ENCODE measurements at regions not wholly inside any gene's neighbourhood (a gene's known extent, or its start where the extent isn't known, plus 50 kb on each side); places are given as distances from the start of the nearest gene placed in this dataset.

DNA sequence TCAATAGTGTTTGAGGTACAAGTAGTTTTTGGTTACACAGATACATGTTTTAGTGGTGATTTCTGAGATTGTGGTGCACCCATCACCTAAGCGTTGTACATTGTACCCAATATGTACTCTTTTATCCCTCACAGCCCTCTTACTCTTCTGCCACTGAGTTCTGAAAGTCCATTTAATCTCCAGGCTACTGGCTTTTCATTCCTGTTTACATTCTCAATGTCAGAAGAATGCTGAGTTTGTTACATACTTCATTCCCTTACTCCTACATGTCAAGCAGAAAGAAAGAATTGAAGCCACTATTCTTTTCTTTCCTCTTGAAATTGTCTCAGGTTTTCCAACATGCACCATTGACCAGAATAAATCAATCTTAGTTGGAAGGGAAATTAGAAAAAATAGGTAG lies 1565.9 kb downstream of the PLA2G4A start:
- ChIA-PET CTCF (no interaction called here), POLR2A (no interaction called here)
- no peaks in the 10 kb centered on the region for H3K27me3 Mint-ChIP-seq (ENCODE audit: low read depth)
- H3K36me3 Mint-ChIP-seq (ENCODE audit: low read depth): no peaks in the 10 kb centered on the region
- H3K27ac Mint-ChIP-seq: no peak overlapping the region
- ATAC-seq: no peak
- no peak for DNase-seq
- H3K4me3 Mint-ChIP-seq: no peak overlapping the region
- H3K9me3 Mint-ChIP-seq (ENCODE audit: insufficient read depth): peaks cover 8% of the 10 kb centered on the region
- no peaks in the 10 kb centered on the region for H3K4me1 Mint-ChIP-seq (ENCODE audit: low read depth)

DNA sequence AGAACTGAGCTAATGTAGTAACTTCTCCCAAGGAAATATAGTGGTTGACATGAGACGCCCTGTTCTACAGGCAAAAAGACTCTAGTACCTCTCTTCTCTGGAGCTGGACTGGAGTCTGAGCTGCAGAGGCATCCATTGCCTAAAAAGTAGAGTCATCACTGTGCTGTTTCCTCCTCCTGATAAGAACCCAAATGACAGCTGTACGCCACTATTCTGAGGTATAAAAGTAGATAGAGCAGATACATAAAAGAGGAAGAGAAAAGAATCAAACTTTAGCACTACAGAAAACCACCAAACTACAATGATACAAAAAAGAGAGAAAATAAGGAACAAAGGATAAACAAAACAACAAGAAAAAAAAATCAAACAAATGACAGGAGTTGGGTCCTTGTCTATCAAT lies 1568.8 kb downstream of the PLA2G4A start:
- Mint-ChIP-seq H3K27me3 (ENCODE audit: low read depth) (no peaks in the 10 kb centered on the region), H3K9me3 (ENCODE audit: insufficient read depth) (peaks cover 11% of the 10 kb centered on the region), H3K4me1 (ENCODE audit: low read depth) (no peaks in the 10 kb centered on the region), H3K4me3 (no peak overlapping the region), H3K36me3 (ENCODE audit: low read depth) (no peaks in the 10 kb centered on the region), H3K27ac (no peak overlapping the region)
- DNase-seq (no peak), ATAC-seq (no peak)
- CTCF ChIA-PET: no interaction called here
- POLR2A ChIA-PET: no interaction called here

DNA sequence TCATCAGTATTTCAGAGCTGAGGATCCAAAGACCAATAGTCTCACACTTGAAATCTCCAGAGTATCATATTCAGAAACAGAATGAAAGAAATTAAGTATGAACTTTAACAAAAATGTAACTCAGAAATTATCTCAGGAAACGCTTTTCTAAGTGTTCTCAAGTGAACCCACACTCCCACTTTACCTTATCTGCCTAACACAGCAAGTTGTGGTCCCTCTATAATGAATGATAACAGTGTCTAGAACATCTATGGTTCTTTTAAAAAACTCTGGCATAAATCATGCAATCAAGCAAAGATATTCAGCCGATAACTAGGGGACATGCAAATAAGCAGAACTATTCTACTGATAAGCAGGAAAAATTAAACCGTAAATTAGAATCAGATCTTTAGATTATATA lies 1574.2 kb downstream of the PLA2G4A start:
- Mint-ChIP-seq H3K4me3 (no peak overlapping the region), H3K4me1 (ENCODE audit: low read depth) (no peaks in the 10 kb centered on the region), H3K9me3 (ENCODE audit: insufficient read depth) (peaks cover 8% of the 10 kb centered on the region), H3K27ac (no peak overlapping the region), H3K27me3 (ENCODE audit: low read depth) (no peaks in the 10 kb centered on the region), H3K36me3 (ENCODE audit: low read depth) (no peaks in the 10 kb centered on the region)
- CTCF ChIA-PET: no interaction called here
- POLR2A ChIA-PET: no interaction called here
- DNase-seq (no peak), ATAC-seq (no peak)

DNA sequence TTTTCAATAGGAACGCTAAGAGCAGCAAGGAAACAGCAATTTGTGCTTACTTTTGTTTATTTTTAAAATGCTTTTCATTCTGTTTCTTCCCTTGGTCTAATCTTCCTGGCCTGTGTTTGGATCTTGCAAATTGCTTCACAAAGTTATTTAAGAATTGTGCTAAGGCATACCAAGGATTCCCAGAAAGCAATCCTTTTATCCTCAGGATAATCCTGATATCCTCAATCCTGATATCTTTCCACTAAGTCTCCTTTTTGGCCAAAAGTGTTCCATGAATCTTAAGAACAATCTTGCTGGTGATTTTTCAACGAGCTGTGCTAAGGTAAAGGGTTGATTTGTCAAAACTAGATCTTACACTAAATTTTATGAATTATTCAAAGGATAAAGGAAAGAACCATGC lies 1577.9 kb downstream of the PLA2G4A start:
- no peaks in the 10 kb centered on the region for H3K27me3 Mint-ChIP-seq (ENCODE audit: low read depth)
- H3K9me3 Mint-ChIP-seq (ENCODE audit: insufficient read depth): peaks cover 6% of the 10 kb centered on the region
- no peaks in the 10 kb centered on the region for H3K36me3 Mint-ChIP-seq (ENCODE audit: low read depth)
- ChIA-PET CTCF (no interaction called here), POLR2A (no interaction called here)
- ATAC-seq (no peak), DNase-seq (no peak)
- no peak overlapping the region for H3K27ac Mint-ChIP-seq
- H3K4me1 Mint-ChIP-seq (ENCODE audit: low read depth): no peaks in the 10 kb centered on the region
- no peak overlapping the region for H3K4me3 Mint-ChIP-seq

DNA sequence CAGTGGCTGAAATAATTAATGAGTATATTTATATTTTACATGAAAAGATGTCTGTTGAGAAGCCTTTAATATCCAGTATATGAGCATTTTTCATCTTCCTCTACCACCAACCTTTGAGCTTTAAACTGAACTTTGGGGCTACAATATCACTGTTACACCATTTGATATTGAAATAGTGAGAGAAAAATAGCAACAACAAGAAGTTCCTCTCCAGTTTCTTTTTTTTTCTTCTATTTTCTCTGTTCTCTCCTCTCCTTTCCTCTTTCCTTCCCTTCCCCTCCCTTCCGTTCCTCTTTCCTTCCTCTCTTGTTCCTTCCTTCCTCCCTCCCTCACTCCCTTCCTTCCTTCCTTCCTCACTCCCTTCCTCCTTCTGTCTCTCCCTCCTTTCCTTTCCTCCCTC lies 1591.4 kb downstream of the PLA2G4A start:
- ATAC-seq: no peak
- Mint-ChIP-seq H3K27ac (no peak overlapping the region), H3K4me1 (ENCODE audit: low read depth) (no peaks in the 10 kb centered on the region), H3K4me3 (no peak overlapping the region), H3K27me3 (ENCODE audit: low read depth) (no peaks in the 10 kb centered on the region), H3K9me3 (ENCODE audit: insufficient read depth) (peaks cover 6% of the 10 kb centered on the region), H3K36me3 (ENCODE audit: low read depth) (no peaks in the 10 kb centered on the region)
- POLR2A ChIA-PET: no interaction called here
- no peak for DNase-seq
- CTCF ChIA-PET: no interaction called here

DNA sequence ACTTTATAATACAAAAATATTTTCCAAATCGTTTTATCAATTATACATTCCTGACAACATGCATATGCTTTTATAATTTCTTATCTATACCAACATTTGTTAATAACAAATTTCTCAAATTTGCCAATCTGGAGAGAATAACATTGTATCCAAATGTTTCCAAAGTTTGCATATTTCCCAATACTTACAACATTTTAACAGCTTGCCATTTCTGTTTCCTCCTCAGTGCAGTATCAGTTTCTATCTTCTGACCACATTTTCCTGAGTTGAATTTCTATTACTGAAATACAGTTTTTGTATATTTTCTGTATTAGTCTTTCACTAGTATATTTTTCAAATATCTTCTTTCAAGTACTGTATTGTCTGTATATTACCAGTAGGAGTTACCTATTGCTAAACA lies 1594.3 kb downstream of the PLA2G4A start:
- Mint-ChIP-seq H3K4me3 (no peak overlapping the region), H3K36me3 (ENCODE audit: low read depth) (no peaks in the 10 kb centered on the region), H3K9me3 (ENCODE audit: insufficient read depth) (peaks cover 1% of the 10 kb centered on the region), H3K27me3 (ENCODE audit: low read depth) (no peaks in the 10 kb centered on the region), H3K27ac (no peak overlapping the region), H3K4me1 (ENCODE audit: low read depth) (no peaks in the 10 kb centered on the region)
- ATAC-seq: no peak
- DNase-seq: no peak
- CTCF ChIA-PET: no interaction called here
- POLR2A ChIA-PET: no interaction called here

DNA sequence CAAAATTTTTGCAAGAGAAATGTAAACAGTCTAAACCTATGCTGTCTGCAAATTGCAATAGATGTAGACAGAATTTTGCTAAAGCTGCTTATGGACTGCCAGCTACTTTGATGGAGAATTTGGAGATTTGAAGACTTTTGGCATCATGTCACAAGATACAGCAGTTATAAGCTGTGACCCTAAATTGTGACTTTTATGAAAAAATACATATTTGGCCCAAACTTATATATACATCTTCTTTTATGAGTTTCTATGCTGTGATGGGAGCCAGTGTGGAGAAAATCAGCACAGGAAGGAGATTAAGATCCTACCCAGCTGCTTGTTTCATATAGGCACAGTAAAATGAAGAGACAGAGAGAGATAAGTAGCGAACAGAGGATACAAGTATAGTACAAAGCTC lies 1595.4 kb downstream of the PLA2G4A start:
- Mint-ChIP-seq H3K9me3 (ENCODE audit: insufficient read depth) (no peaks in the 10 kb centered on the region), H3K27ac (no peak overlapping the region), H3K27me3 (ENCODE audit: low read depth) (no peaks in the 10 kb centered on the region), H3K4me1 (ENCODE audit: low read depth) (no peaks in the 10 kb centered on the region), H3K4me3 (no peak overlapping the region), H3K36me3 (ENCODE audit: low read depth) (no peaks in the 10 kb centered on the region)
- ChIA-PET CTCF (no interaction called here), POLR2A (no interaction called here)
- ATAC-seq (no peak), DNase-seq (no peak)

DNA sequence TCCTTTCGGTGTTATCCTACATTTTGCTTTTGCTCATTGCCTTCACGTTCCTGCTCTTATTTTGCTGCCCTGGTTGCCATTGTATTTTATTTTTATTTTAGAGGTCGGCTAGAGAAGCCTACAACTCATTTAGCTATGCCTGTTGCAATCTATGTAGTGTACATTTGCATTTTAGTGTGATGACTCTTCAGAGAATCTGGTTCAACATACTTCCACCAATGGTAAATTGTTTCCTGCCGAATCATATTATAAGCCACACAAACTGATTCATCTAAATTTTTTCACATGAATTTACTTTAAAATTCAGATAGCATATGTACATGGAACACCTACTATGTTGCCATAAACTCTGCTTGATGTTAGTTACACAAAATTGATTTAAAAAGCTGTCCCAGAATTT lies 1596.9 kb downstream of the PLA2G4A start:
- H3K4me1 Mint-ChIP-seq (ENCODE audit: low read depth): no peaks in the 10 kb centered on the region
- DNase-seq: no peak
- H3K27ac Mint-ChIP-seq: no peak overlapping the region
- ChIA-PET POLR2A (no interaction called here), CTCF (no interaction called here)
- no peak overlapping the region for H3K4me3 Mint-ChIP-seq
- H3K9me3 Mint-ChIP-seq (ENCODE audit: insufficient read depth): no peaks in the 10 kb centered on the region
- H3K27me3 Mint-ChIP-seq (ENCODE audit: low read depth): no peaks in the 10 kb centered on the region
- H3K36me3 Mint-ChIP-seq (ENCODE audit: low read depth): no peaks in the 10 kb centered on the region
- ATAC-seq: no peak

DNA sequence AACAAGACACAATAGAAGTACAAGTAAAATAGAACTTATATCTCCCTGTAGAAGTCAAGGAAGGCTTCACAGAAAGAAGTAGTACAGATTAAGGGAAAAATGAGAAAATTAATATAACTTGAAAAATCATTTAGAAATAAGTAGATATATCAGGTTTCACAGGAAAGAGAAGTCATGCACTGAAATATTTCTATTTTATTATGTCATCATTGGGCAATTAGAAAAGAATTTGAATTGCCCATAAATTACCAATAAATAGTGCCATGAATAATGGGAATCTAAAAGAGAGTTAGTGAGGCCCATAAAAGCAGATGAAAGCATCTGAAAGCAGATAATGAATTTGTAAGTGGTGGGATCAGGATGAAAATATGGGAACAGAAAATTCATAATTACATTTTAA lies 1597.8 kb downstream of the PLA2G4A start:
- H3K4me1 Mint-ChIP-seq (ENCODE audit: low read depth): no peaks in the 10 kb centered on the region
- ChIA-PET CTCF (no interaction called here), POLR2A (no interaction called here)
- DNase-seq (no peak), ATAC-seq (no peak)
- H3K36me3 Mint-ChIP-seq (ENCODE audit: low read depth): no peaks in the 10 kb centered on the region
- no peak overlapping the region for H3K27ac Mint-ChIP-seq
- H3K27me3 Mint-ChIP-seq (ENCODE audit: low read depth): no peaks in the 10 kb centered on the region
- H3K9me3 Mint-ChIP-seq (ENCODE audit: insufficient read depth): no peaks in the 10 kb centered on the region
- H3K4me3 Mint-ChIP-seq: no peak overlapping the region

DNA sequence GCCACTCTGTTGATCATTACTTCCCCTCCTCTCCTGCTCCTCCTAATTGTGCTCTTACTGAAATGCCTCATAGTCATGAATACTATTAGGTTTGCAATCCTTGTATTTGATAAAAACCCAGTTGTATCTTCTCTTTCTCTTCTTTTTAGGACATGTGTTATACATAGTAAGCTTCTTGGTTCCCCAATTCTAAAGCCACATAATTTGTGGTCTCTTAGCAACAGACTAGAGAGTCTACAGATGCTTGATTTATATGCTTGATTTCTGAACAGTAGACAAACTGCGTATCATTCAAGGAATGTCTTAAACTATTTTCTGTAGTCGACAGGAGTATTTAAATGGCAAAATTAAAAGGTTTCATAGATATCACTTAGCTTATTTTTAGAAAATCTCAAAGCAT lies 1598.9 kb downstream of the PLA2G4A start:
- POLR2A ChIA-PET: no interaction called here
- Mint-ChIP-seq H3K27me3 (ENCODE audit: low read depth) (no peaks in the 10 kb centered on the region), H3K4me1 (ENCODE audit: low read depth) (no peaks in the 10 kb centered on the region), H3K9me3 (ENCODE audit: insufficient read depth) (no peaks in the 10 kb centered on the region), H3K36me3 (ENCODE audit: low read depth) (no peaks in the 10 kb centered on the region), H3K4me3 (no peak overlapping the region), H3K27ac (no peak overlapping the region)
- DNase-seq: no peak
- CTCF ChIA-PET: no interaction called here
- no peak for ATAC-seq

DNA sequence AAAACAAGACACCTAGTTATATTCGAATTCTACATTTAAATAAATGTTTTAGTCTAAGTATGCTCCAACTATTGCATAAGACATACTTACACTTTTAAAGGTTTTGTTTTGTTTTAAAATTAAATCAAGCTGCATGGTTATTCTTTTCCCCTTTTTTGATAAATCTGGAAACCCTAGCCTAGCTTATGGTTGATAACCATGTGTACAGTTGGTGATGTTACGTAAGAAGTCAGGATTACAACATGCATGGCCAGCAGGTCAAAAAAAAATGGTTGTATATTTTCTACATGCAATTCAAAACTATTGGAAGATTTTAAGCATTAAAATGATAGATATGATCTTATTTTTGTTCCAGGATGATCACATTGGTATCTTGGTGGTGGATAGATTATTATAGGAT lies 1600.6 kb downstream of the PLA2G4A start:
- H3K9me3 Mint-ChIP-seq (ENCODE audit: insufficient read depth): no peaks in the 10 kb centered on the region
- H3K4me3 Mint-ChIP-seq: no peak overlapping the region
- no peaks in the 10 kb centered on the region for H3K36me3 Mint-ChIP-seq (ENCODE audit: low read depth)
- H3K27ac Mint-ChIP-seq: no peak overlapping the region
- DNase-seq: no peak
- no peaks in the 10 kb centered on the region for H3K4me1 Mint-ChIP-seq (ENCODE audit: low read depth)
- POLR2A ChIA-PET: no interaction called here
- CTCF ChIA-PET: no interaction called here
- ATAC-seq: no peak
- H3K27me3 Mint-ChIP-seq (ENCODE audit: low read depth): no peaks in the 10 kb centered on the region

DNA sequence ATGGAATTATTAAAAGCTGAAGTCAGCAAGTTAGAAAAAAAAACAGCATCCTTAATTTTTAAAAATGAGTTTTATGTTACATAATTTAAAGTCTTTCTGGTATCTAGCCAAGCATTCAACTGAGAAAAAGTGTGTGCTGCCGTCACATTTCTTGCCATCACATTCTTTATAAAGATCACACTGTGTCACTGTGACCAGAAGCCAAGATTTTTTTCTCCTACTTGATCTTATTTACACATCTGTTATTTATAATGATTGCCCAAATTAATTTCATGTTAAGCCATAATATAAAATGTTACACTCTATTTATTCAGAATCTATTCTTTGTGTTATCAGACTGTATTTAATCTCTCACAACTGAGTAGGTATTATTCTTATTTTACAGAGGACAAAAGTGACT lies 1603.7 kb downstream of the PLA2G4A start:
- no peak for ATAC-seq
- CTCF ChIA-PET: no interaction called here

DNA sequence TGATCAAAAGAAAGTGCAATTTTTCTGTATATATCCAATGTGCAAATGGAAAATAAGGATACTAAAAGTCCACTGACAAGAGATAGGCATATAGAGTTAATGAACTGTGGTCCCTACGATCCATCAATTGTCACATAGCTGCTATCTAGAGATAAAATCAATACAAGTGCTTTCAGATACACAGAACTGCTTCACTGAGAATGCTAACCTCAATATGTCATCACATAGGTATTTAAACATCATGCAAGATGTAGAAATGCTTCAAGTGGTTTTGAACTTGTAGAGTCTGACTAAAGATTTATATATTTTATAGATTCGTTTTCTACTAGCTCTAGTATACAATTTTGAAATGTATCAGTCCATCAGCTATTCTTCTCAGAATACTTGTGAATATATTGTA lies 1604.7 kb downstream of the PLA2G4A start:
- DNase-seq: no peak
- no peaks in the 10 kb centered on the region for H3K9me3 Mint-ChIP-seq (ENCODE audit: insufficient read depth)
- H3K4me3 Mint-ChIP-seq: no peak overlapping the region
- ATAC-seq: no peak
- no peaks in the 10 kb centered on the region for H3K4me1 Mint-ChIP-seq (ENCODE audit: low read depth)
- ChIA-PET POLR2A (no interaction called here), CTCF (no interaction called here)
- no peaks in the 10 kb centered on the region for H3K27me3 Mint-ChIP-seq (ENCODE audit: low read depth)
- no peaks in the 10 kb centered on the region for H3K36me3 Mint-ChIP-seq (ENCODE audit: low read depth)
- no peak overlapping the region for H3K27ac Mint-ChIP-seq

More for the DNA sequence above, 1603.7 kb downstream of the PLA2G4A start:
- Mint-ChIP-seq H3K27me3 (ENCODE audit: low read depth) (no peaks in the 10 kb centered on the region), H3K36me3 (ENCODE audit: low read depth) (no peaks in the 10 kb centered on the region), H3K4me1 (ENCODE audit: low read depth) (no peaks in the 10 kb centered on the region), H3K4me3 (no peak overlapping the region), H3K9me3 (ENCODE audit: insufficient read depth) (no peaks in the 10 kb centered on the region), H3K27ac (no peak overlapping the region)
- DNase-seq: no peak
- POLR2A ChIA-PET: no interaction called here

DNA sequence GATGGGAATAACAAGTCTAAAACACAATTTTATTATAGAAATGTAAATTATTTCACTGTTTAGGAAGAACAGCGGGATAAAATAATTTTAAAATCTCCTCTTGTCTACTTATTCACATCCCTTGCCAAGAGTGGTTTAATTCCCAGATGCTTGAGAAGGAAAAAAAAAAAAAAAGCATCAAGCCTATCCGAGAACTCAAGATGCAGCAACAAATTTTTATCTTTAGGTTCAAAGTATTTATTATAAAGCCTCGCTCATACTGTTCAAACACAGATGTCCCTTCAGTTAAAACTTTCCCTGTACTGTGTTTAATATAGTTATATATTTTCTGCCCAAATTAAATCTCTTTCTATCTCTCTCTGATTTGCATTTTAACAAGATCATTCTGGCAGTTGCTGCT lies 1615.8 kb downstream of the PLA2G4A start:
- H3K36me3 Mint-ChIP-seq (ENCODE audit: low read depth): no peaks in the 10 kb centered on the region
- no peak overlapping the region for H3K27ac Mint-ChIP-seq
- ChIA-PET POLR2A (no interaction called here), CTCF (no interaction called here)
- ATAC-seq (no peak), DNase-seq (no peak)
- H3K4me1 Mint-ChIP-seq (ENCODE audit: low read depth): no peaks in the 10 kb centered on the region
- H3K9me3 Mint-ChIP-seq (ENCODE audit: insufficient read depth): no peaks in the 10 kb centered on the region
- no peaks in the 10 kb centered on the region for H3K27me3 Mint-ChIP-seq (ENCODE audit: low read depth)
- no peak overlapping the region for H3K4me3 Mint-ChIP-seq
